ENCODE measurements at regions not wholly inside any gene's neighbourhood (a gene's known extent, or its start where the extent isn't known, plus 50 kb on each side); places are given as distances from the start of the nearest gene placed in this dataset.
"Not testable (repeated sequence)": the region's sequence is repeated elsewhere in the genome, so short reads cannot be mapped to it uniquely, and the experiment has no call there.

GRCh38 chr1:70827030-70827429, 220.6 kb downstream of the PTGER3 start:
- no peak for FAIRE-seq

GRCh38 chr1:70828177-70828576, 219.4 kb downstream of the PTGER3 start:
- FAIRE-seq = no peak

GRCh38 chr1:70834365-70834764, 213.3 kb downstream of the PTGER3 start:
- FAIRE-seq = not testable (repeated sequence)

- no peak for FAIRE-seq
Measured at GRCh38 chr1:70836456-70836855, 211.2 kb downstream of the PTGER3 start.

GRCh38 chr1:70840260-70840953, 207.2 kb downstream of the PTGER3 start:
- FAIRE-seq = no peak

GRCh38 chr1:70842562-70842961, 205.1 kb downstream of the PTGER3 start:
- no peak for FAIRE-seq

GRCh38 chr1:70843452-70843851, 204.2 kb downstream of the PTGER3 start:
- FAIRE-seq = no peak

- no peak for FAIRE-seq
Measured at GRCh38 chr1:70847013-70847412, 200.6 kb downstream of the PTGER3 start.

GRCh38 chr1:70855203-70855602, 192.4 kb downstream of the PTGER3 start:
- FAIRE-seq = no peak

GRCh38 chr1:70856201-70856600, 191.4 kb downstream of the PTGER3 start:
- FAIRE-seq = no peak

GRCh38 chr1:70863239-70863638, 184.4 kb downstream of the PTGER3 start:
- no peak for FAIRE-seq

- FAIRE-seq = no peak
Measured at GRCh38 chr1:70864302-70864701, 183.3 kb downstream of the PTGER3 start.

GRCh38 chr1:70866542-70867264, 180.9 kb downstream of the PTGER3 start:
- no peak for FAIRE-seq

GRCh38 chr1:70871790-70872189, 175.8 kb downstream of the PTGER3 start:
- FAIRE-seq = no peak

- FAIRE-seq = no peak
Measured at GRCh38 chr1:70874063-70874462, 173.6 kb downstream of the PTGER3 start.

- FAIRE-seq = no peak
Measured at GRCh38 chr1:70874818-70875217, 172.8 kb downstream of the PTGER3 start.

GRCh38 chr1:70877343-70877742, 170.3 kb downstream of the PTGER3 start:
- FAIRE-seq = no peak

GRCh38 chr1:70887936-70888335, 159.7 kb downstream of the PTGER3 start:
- no peak for FAIRE-seq

- no peak for FAIRE-seq
Measured at GRCh38 chr1:70888722-70889121, 158.9 kb downstream of the PTGER3 start.

- no peak for FAIRE-seq
Measured at GRCh38 chr1:70890408-70890807, 157.2 kb downstream of the PTGER3 start.

GRCh38 chr1:70891051-70891843, 156.4 kb downstream of the PTGER3 start:
- no peak for FAIRE-seq

GRCh38 chr1:70892140-70892539, 155.5 kb downstream of the PTGER3 start:
- no peak for FAIRE-seq

- no peak for FAIRE-seq
Measured at GRCh38 chr1:70892930-70893329, 154.7 kb downstream of the PTGER3 start.

- FAIRE-seq = no peak
Measured at GRCh38 chr1:70893381-70893780, 154.2 kb downstream of the PTGER3 start.
